ENCODE measurements at regions not wholly inside any gene's neighbourhood (a gene's known extent, or its start where the extent isn't known, plus 50 kb on each side); places are given as distances from the start of the nearest gene placed in this dataset.

GRCh38 chr11:106397787-106398501 lies 320.5 kb downstream of the AASDHPPT start:
- no peaks in the 10 kb centered on the region for H3K9me3 ChIP-seq (ENCODE audit: control insufficient read depth, low read length)
- H3K27ac ChIP-seq (ENCODE audit: insufficient read depth, low read depth, low read length, poor library complexity, severe bottlenecking) = peak overlapping the region; percentile 42
- no peaks in the 10 kb centered on the region for H3K36me3 ChIP-seq (ENCODE audit: control insufficient read depth, insufficient read depth, low read length)
- no peaks in the 10 kb centered on the region for H3K27me3 ChIP-seq (ENCODE audit: control insufficient read depth, insufficient read depth, low read length, poor library complexity, severe bottlenecking)
- 73 to 77% methylated on average over 8 to 9 of the region's 9 CpGs for WGBS, 2 experiments
- H3K4me1 ChIP-seq (ENCODE audit: control insufficient read depth, insufficient read depth, low read length) = peaks cover 7% of the 10 kb centered on the region
- H3K4me3 ChIP-seq (ENCODE audit: insufficient read depth, low read depth, low read length) = no peak overlapping the region

GRCh38 chr11:106398502-106399075 lies 321.1 kb downstream of the AASDHPPT start:
- Histone ChIP-seq H3K9me3 (ENCODE audit: control insufficient read depth, low read length) (no peaks in the 10 kb centered on the region), H3K4me1 (ENCODE audit: control insufficient read depth, insufficient read depth, low read length) (peaks cover 7% of the 10 kb centered on the region), H3K4me3 (ENCODE audit: insufficient read depth, low read depth, low read length) (no peak overlapping the region), H3K27me3 (ENCODE audit: control insufficient read depth, insufficient read depth, low read length, poor library complexity, severe bottlenecking) (no peaks in the 10 kb centered on the region), H3K36me3 (ENCODE audit: control insufficient read depth, insufficient read depth, low read length) (no peaks in the 10 kb centered on the region), H3K27ac (ENCODE audit: insufficient read depth, low read depth, low read length, poor library complexity, severe bottlenecking) (no peak overlapping the region)
- 85 to 91% methylated on average over 4 of the region's 5 CpGs for WGBS, 2 experiments

- H3K4me1 ChIP-seq (ENCODE audit: control insufficient read depth, insufficient read depth, low read length) = peaks cover 7% of the 10 kb centered on the region
- no peaks in the 10 kb centered on the region for H3K36me3 ChIP-seq (ENCODE audit: control insufficient read depth, insufficient read depth, low read length)
- no peaks in the 10 kb centered on the region for H3K9me3 ChIP-seq (ENCODE audit: control insufficient read depth, low read length)
- H3K27me3 ChIP-seq (ENCODE audit: control insufficient read depth, insufficient read depth, low read length, poor library complexity, severe bottlenecking) = no peaks in the 10 kb centered on the region
- no peak overlapping the region for H3K4me3 ChIP-seq (ENCODE audit: insufficient read depth, low read depth, low read length)
- 93 to 100% methylated on average over 2 to 3 of the region's 3 CpGs for WGBS, 2 experiments
- no peak overlapping the region for H3K27ac ChIP-seq (ENCODE audit: insufficient read depth, low read depth, low read length, poor library complexity, severe bottlenecking)
These were observed 321.6 kb downstream of the AASDHPPT start for GRCh38 chr11:106399076-106399511.

- peaks cover 7% of the 10 kb centered on the region for H3K4me1 ChIP-seq (ENCODE audit: control insufficient read depth, insufficient read depth, low read length)
- H3K9me3 ChIP-seq (ENCODE audit: control insufficient read depth, low read length) = no peaks in the 10 kb centered on the region
- H3K27me3 ChIP-seq (ENCODE audit: control insufficient read depth, insufficient read depth, low read length, poor library complexity, severe bottlenecking) = no peaks in the 10 kb centered on the region
- H3K36me3 ChIP-seq (ENCODE audit: control insufficient read depth, insufficient read depth, low read length) = no peaks in the 10 kb centered on the region
- H3K4me3 ChIP-seq (ENCODE audit: insufficient read depth, low read depth, low read length) = no peak overlapping the region
- no peak overlapping the region for H3K27ac ChIP-seq (ENCODE audit: insufficient read depth, low read depth, low read length, poor library complexity, severe bottlenecking)
- WGBS, 2 experiments = 97% methylated on average over 4 of the region's 4 CpGs
These were observed 322.2 kb downstream of the AASDHPPT start for GRCh38 chr11:106399624-106400023.

- Histone ChIP-seq H3K36me3 (ENCODE audit: control insufficient read depth, insufficient read depth, low read length) (no peaks in the 10 kb centered on the region), H3K4me1 (ENCODE audit: control insufficient read depth, insufficient read depth, low read length) (peaks cover 7% of the 10 kb centered on the region), H3K27me3 (ENCODE audit: control insufficient read depth, insufficient read depth, low read length, poor library complexity, severe bottlenecking) (no peaks in the 10 kb centered on the region), H3K4me3 (ENCODE audit: insufficient read depth, low read depth, low read length) (no peak overlapping the region), H3K27ac (ENCODE audit: insufficient read depth, low read depth, low read length, poor library complexity, severe bottlenecking) (no peak overlapping the region), H3K9me3 (ENCODE audit: control insufficient read depth, low read length) (no peaks in the 10 kb centered on the region)
- WGBS, 2 experiments = 87 to 91% methylated on average over 5 of the region's 5 CpGs
These were observed 323.6 kb downstream of the AASDHPPT start for GRCh38 chr11:106400949-106401570.

GRCh38 chr11:106403751-106404150 lies 326.3 kb downstream of the AASDHPPT start:
- 93 to 94% methylated on average over 4 to 9 of the region's 9 CpGs for WGBS, 2 experiments
- H3K36me3 ChIP-seq (ENCODE audit: control insufficient read depth, insufficient read depth, low read length) = no peaks in the 10 kb centered on the region
- H3K4me3 ChIP-seq (ENCODE audit: insufficient read depth, low read depth, low read length) = no peak overlapping the region
- H3K9me3 ChIP-seq (ENCODE audit: control insufficient read depth, low read length) = no peaks in the 10 kb centered on the region
- no peak overlapping the region for H3K27ac ChIP-seq (ENCODE audit: insufficient read depth, low read depth, low read length, poor library complexity, severe bottlenecking)
- H3K4me1 ChIP-seq (ENCODE audit: control insufficient read depth, insufficient read depth, low read length) = no peaks in the 10 kb centered on the region
- no peaks in the 10 kb centered on the region for H3K27me3 ChIP-seq (ENCODE audit: control insufficient read depth, insufficient read depth, low read length, poor library complexity, severe bottlenecking)

GRCh38 chr11:106409222-106409621 lies 331.8 kb downstream of the AASDHPPT start:
- Histone ChIP-seq H3K4me1 (ENCODE audit: control insufficient read depth, insufficient read depth, low read length) (no peaks in the 10 kb centered on the region), H3K9me3 (ENCODE audit: control insufficient read depth, low read length) (no peaks in the 10 kb centered on the region), H3K36me3 (ENCODE audit: control insufficient read depth, insufficient read depth, low read length) (no peaks in the 10 kb centered on the region), H3K4me3 (ENCODE audit: insufficient read depth, low read depth, low read length) (no peak overlapping the region), H3K27me3 (ENCODE audit: control insufficient read depth, insufficient read depth, low read length, poor library complexity, severe bottlenecking) (no peaks in the 10 kb centered on the region), H3K27ac (ENCODE audit: insufficient read depth, low read depth, low read length, poor library complexity, severe bottlenecking) (no peak overlapping the region)

- Histone ChIP-seq H3K9me3 (ENCODE audit: control insufficient read depth, low read length) (no peaks in the 10 kb centered on the region), H3K4me3 (ENCODE audit: insufficient read depth, low read depth, low read length) (no peak overlapping the region), H3K36me3 (ENCODE audit: control insufficient read depth, insufficient read depth, low read length) (no peaks in the 10 kb centered on the region), H3K4me1 (ENCODE audit: control insufficient read depth, insufficient read depth, low read length) (no peaks in the 10 kb centered on the region), H3K27me3 (ENCODE audit: control insufficient read depth, insufficient read depth, low read length, poor library complexity, severe bottlenecking) (no peaks in the 10 kb centered on the region), H3K27ac (ENCODE audit: insufficient read depth, low read depth, low read length, poor library complexity, severe bottlenecking) (no peak overlapping the region)
- WGBS, 2 experiments = 79 to 85% methylated on average over 2 of the region's 2 CpGs
These were observed 332.2 kb downstream of the AASDHPPT start for GRCh38 chr11:106409671-106410070.

- Histone ChIP-seq H3K4me3 (ENCODE audit: insufficient read depth, low read depth, low read length) (no peak overlapping the region), H3K36me3 (ENCODE audit: control insufficient read depth, insufficient read depth, low read length) (no peaks in the 10 kb centered on the region), H3K9me3 (ENCODE audit: control insufficient read depth, low read length) (no peaks in the 10 kb centered on the region), H3K27ac (ENCODE audit: insufficient read depth, low read depth, low read length, poor library complexity, severe bottlenecking) (no peak overlapping the region), H3K4me1 (ENCODE audit: control insufficient read depth, insufficient read depth, low read length) (no peaks in the 10 kb centered on the region), H3K27me3 (ENCODE audit: control insufficient read depth, insufficient read depth, low read length, poor library complexity, severe bottlenecking) (no peaks in the 10 kb centered on the region)
- WGBS, 2 experiments = 100% methylated on average over 1 of the region's 1 CpG; no CpG with 5 or more reads in 1 of the 2 experiments
These were observed 333.4 kb downstream of the AASDHPPT start for GRCh38 chr11:106410902-106411301.

GRCh38 chr11:106413222-106413621 lies 335.8 kb downstream of the AASDHPPT start:
- no peaks in the 10 kb centered on the region for H3K4me1 ChIP-seq (ENCODE audit: control insufficient read depth, insufficient read depth, low read length)
- WGBS, 2 experiments = 80% methylated on average over 1 of the region's 1 CpG; no CpG with 5 or more reads in 1 of the 2 experiments
- H3K27me3 ChIP-seq (ENCODE audit: control insufficient read depth, insufficient read depth, low read length, poor library complexity, severe bottlenecking) = no peaks in the 10 kb centered on the region
- no peaks in the 10 kb centered on the region for H3K36me3 ChIP-seq (ENCODE audit: control insufficient read depth, insufficient read depth, low read length)
- H3K4me3 ChIP-seq (ENCODE audit: insufficient read depth, low read depth, low read length) = no peak overlapping the region
- H3K9me3 ChIP-seq (ENCODE audit: control insufficient read depth, low read length) = no peaks in the 10 kb centered on the region
- H3K27ac ChIP-seq (ENCODE audit: insufficient read depth, low read depth, low read length, poor library complexity, severe bottlenecking) = no peak overlapping the region

All from ectodermal cell (in vitro differentiated cells).